ENCODE measurements at regions not wholly inside any gene's neighbourhood (a gene's known extent, or its start where the extent isn't known, plus 50 kb on each side); places are given as distances from the start of the nearest gene placed in this dataset.
"Not testable (repeated sequence)": the region's sequence is repeated elsewhere in the genome, so short reads cannot be mapped to it uniquely, and the experiment has no call there.

- DNase-seq: no peak
These were observed 95.3 kb upstream of the EGFL6 start for GRCh38 chrX:13474164-13474516.

DNA sequence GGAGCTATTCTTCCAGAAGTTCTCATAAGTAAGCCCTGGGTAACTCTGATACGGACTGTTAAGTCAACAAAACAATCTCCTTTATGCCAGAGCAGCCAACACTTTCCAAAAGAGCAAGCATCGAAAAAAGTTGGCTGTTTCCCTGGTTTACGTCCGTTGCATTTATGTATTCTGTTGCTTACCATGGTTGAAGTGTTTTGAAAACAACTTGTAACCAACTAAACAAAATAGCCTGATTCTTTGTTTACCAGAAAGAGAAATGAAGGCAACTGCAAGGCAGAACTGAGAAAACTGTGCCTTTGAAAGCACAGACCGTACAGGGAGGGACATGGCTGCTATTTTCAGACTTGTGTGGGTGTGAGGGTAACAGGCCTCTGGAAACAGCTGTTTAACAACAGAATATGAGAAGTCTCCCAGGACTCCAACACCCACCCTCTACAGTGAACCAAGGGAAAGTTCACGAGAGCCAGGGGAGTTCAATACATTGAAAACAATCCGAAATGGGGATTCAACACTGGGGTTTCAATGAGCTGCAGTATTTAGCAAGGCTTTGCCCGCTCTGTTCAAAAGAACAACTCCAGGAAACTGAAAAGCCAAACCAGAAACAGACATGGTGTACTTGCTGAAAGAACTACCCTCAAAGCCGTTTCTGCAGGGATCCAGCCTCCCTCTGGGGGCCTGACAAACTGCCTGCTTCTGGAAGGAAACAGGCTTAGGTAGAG lies 95.8 kb upstream of the EGFL6 start:
- peak in 3 of 6 experiments; percentile 15 to 62 (median 39) for DNase-seq

GRCh38 chrX:13472975-13473374 lies 96.4 kb upstream of the EGFL6 start:
- DNase-seq: no peak

DNA sequence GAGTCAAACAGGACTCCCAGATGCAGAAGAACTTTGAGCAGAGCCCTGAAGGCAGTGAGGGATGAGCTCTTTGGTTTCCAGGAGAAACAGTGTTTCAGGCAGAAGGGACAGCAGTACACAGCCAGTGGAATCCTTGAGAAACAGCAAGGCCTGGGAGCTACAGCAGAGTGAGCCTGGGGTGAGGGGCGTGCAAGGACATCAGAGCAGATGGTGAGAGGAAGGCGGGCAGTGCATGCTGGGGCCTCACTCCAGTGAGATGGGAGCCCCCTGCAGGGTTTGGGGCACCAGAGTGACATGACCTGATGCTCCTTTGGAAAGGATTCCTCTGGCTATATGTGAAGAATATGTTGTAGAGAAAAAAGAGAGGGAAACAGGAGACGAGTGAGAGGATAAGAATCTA lies 98.1 kb upstream of the EGFL6 start:
- DNase-seq: no peak

- DNase-seq: no peak
These were observed 98.8 kb upstream of the EGFL6 start for GRCh38 chrX:13470685-13470977.

- no peak for DNase-seq
These were observed 99.3 kb upstream of the EGFL6 start for GRCh38 chrX:13469963-13470684.

DNA sequence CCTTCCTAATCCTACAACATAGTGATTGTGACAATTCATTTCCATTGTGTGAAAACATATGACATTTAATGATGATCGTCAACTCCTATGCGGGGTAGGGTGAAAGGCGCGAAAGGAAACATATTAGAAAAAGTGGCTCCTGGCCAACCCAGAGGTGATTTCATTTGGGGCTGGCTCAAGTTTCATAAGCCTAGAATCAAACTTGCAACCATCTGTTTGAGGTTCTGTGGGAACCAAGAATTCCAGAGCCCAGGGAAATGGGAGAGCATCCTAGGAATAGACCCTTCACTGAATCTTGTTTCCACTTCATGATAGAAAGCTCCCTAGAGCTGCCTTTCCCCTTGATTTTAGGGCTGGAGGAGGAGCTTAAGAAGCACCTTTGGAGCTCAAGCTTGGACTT lies 101.3 kb upstream of the EGFL6 start:
- DNase-seq: no peak

- DNase-seq: no peak
These were observed 102.2 kb upstream of the EGFL6 start for GRCh38 chrX:13467243-13467642.

DNA sequence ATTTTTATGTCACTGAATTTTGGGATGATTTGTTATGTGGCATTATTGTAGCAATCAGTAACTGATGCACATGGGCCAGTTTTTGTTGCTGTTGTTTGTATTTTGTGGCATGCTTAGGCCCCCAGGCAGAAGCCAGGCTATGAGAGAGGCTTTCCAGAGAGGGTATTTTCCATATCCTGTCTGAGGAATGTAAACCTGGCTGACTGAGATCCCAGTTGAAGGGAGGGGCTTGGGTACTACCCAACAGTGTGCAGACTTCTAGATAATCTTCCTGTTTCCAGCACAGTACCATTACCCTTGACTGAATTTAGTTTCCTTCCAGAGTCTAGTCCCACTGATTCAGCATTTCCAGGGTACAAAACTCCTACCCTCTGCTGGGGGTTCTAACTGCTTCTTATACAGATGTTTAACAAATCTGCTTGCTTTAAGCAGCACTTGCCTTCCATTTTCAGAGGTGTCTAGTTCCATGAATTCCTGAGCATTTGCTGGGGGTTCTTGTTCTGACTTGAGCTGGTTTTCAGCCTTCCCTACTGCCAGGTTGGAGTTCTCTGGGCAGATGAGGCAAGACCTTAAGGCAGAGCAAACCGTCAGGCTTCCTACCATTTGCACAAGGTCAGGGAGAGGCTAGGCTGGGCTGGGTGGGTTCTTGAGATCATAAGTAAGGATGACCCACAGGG lies 104.7 kb upstream of the EGFL6 start:
- no peak for DNase-seq

DNA sequence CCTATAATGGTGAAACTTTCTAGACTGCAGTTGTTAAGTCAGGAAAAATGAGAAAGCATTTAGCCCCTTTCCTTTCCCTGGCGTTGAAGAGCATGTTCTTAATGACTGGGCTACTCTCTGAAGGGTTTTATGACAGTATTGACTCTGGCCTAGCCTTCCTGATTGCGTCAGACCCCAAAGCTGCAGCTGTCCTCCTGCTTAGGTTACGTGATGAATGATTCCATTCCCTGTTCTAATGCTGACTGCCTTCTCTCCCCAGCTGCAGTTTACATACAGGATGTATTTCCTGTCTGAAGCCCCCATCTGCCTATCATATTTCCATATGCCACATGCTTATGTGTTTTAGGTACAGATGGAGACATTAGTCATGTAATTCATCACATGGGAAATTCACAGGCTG lies 105.8 kb upstream of the EGFL6 start:
- no peak for DNase-seq

GRCh38 chrX:13452283-13452682 lies 117.1 kb upstream of the EGFL6 start:
- DNase-seq: no peak

DNA sequence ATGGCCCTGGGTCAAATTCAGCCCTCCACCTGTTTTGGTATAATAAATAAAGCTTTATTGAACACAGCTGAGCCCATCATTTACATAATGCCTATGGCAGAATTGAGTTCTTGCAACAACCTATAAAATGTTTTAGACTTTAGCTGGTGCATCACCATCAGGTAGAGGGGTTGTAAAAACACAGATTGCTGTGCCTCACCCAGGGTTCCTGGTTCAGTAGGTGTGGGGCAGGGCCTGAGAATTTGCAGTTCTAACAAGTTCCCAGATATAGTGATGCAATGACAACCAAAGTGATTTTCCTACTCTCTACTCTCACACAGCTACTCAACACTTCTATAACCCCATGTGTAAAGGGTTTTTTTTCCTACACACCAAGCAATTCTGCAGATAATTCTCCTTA lies 120.0 kb upstream of the EGFL6 start:
- no peak for DNase-seq

GRCh38 chrX:13448941-13449340 lies 120.5 kb upstream of the EGFL6 start:
- DNase-seq: no peak

DNA sequence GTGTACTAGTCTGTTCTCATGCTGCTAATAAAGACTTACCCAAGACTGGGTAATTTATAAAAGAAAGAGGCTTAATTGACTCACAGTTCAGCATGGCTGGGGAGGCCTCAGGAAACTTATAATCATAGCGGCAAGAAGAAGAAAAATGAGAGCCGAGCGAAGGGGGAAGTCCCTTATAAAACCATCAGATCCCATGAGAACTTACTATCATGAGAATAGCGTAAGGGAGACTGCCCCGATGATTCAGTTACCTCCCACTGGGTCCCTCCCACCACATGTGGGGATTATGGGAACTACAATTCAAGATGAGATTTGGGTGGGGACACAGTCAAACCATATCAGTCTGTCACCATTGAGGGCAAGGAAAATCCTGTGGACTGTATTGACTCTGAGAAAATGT lies 121.8 kb upstream of the ATXN3L start:
- not testable (repeated sequence) for DNase-seq

GRCh38 chrX:13440176-13440575 lies 120.3 kb upstream of the ATXN3L start:
- no peak for DNase-seq

- DNase-seq: no peak
These were observed 113.4 kb upstream of the ATXN3L start for GRCh38 chrX:13433298-13433605.

DNA sequence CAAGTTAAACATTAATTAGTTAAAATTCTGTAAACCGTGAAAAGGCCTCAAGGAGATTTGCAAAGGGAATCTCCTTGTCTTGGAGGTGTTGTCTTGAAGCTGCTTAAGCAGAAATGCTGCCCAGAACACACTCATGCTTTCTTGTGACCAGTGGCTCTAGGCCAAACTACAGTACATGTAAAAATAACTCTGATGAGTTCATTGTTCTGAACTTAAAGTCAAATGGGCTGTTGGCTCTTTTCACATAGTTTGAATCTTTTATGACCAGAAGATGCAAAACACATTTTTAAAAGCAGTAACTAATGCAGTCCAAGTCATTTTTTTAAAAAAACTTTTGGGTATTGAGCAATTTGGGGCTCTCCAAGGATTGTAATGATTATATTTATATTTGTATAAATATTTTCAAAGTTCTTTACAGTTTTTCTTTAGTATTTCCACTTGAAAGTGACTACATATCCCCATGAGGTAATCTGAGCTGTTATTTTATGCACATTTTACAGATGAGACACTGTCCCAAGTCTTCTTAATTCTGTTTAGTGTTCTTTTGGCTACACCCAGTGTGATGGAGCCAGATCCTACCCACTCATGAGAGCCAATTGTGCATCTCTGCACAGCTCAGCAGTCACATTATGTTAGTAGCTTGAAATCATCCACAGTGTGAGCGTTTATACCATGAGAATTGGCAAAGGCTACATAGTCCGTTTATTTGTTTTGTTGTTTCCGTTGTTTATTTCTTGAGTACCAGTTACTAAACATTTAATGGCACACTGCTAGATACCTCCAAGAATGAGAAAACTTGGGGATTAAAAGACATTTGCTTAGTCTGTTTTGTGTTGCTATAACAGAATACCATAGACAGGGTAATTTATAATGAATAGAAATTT lies 112.8 kb upstream of the ATXN3L start:
- DNase-seq: no peak

GRCh38 chrX:13430136-13430827 lies 110.4 kb upstream of the ATXN3L start:
- DNase-seq: no peak

GRCh38 chrX:13428053-13428786 lies 108.4 kb upstream of the ATXN3L start:
- DNase-seq: no peak

DNA sequence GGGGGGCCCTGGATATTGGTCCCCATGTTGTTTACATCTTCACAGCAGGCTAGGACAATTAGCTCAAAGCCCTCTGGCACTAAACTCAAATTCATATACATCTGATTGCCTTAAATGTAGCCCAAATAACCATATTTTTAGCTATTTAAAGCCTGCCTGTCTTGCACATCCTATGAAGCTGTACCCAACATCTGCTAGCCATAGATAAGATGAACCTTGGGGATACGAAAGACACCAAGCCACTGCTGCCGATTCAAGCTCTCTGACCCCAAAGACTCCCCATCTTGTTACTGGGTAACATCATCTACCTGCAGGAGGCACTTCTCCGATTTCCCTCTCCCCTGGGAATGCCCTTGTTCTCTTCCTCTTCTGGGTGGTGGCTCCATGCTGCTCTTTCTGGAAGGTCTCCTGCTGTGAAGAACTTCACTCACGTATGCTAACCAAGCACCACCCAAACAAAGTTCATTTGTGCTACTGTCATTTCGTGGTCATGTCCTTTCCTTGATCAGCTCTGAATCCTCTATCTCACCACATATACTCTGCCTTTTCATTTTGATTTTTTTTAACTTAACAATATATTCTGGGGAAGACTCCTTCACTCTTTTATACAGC lies 107.7 kb upstream of the ATXN3L start:
- DNase-seq: no peak

GRCh38 chrX:13420545-13421183 lies 100.8 kb upstream of the ATXN3L start:
- no peak for DNase-seq
